H1 (cell line): ENCODE measurements at regions not wholly inside any gene's neighbourhood (a gene's known extent, or its start where the extent isn't known, plus 50 kb on each side); places are given as distances from the start of the nearest gene placed in this dataset.

Experiments used
- CTCF ChIA-PET: fragments of 300-600 bp; sonication (Branson Sonifier 250); formaldehyde crosslinking; loops from one replicate; lab custom pipeline; 2021; ENCODE audit not compliant: partially characterized antibody; lab: Charles Lee
- POLR2A ChIA-PET: fragments of 300-600 bp; sonication (Branson Sonifier 250); formaldehyde crosslinking; loops from one replicate; lab custom pipeline; 2021; ENCODE audit warnings: inconsistent platforms; ENCODE audit not compliant: partially characterized antibody; lab: Charles Lee
- DNase-seq, 2 experiments: peaks; one replicate each; pipeline versions ENCODE4 v3.0.0 to v3.0.0-alpha.2; 2010 to 2022; ENCODE audit warnings: low spot score in 2 of 2, low read depth in 1 of 2, mixed read lengths in 1 of 2
- FAIRE-seq: peaks from 2 replicates; lab custom pipeline; 2011; peaks lifted over from hg19 to GRCh38; lab: Jason Lieb, UNC
- H2AFZ ChIP-seq: 2 replicates; pipeline ENCODE4 v1.8.1; 2012; ENCODE audit warnings: low read length, inconsistent platforms
- H2AK5ac ChIP-seq: 2 replicates; pipeline ENCODE4 v1.6.1; 2013; ENCODE audit warnings: low read depth, low read length
- H2BK120ac ChIP-seq: replicated peaks from 2 replicates; pipeline ENCODE3; 2013; ENCODE audit warnings: low read depth, low read length, inconsistent platforms
- H2BK12ac ChIP-seq: 2 replicates; pipeline ENCODE4 v1.6.1; 2013; ENCODE audit warnings: low read depth, low read length
- H2BK15ac ChIP-seq: 2 replicates; pipeline ENCODE4 v1.6.1; 2013; ENCODE audit warnings: low read length
- H2BK20ac ChIP-seq: 2 replicates; pipeline ENCODE4 v1.6.1; 2013; ENCODE audit warnings: low read length
- H2BK5ac ChIP-seq: 2 replicates; pipeline ENCODE4 v1.6.1; 2013; ENCODE audit warnings: low read depth, low read length
- H3K14ac ChIP-seq: 2 replicates; pipeline ENCODE4 v1.6.1; 2013; ENCODE audit warnings: inconsistent platforms; ENCODE audit not compliant: insufficient read length
- H3K18ac ChIP-seq: 2 replicates; pipeline ENCODE4 v1.6.1; 2013; ENCODE audit warnings: low read length; ENCODE audit errors: extremely low read depth
- H3K23ac ChIP-seq: 2 replicates; pipeline ENCODE4 v1.6.1; 2013; ENCODE audit warnings: inconsistent platforms; ENCODE audit not compliant: insufficient read length
- H3K23me2 ChIP-seq: 2 replicates; pipeline ENCODE4 v1.6.1; 2013; ENCODE audit warnings: low read depth, low read length
- H3K27ac ChIP-seq: 2 replicates; pipeline ENCODE4 v1.6.1; 2011; ENCODE audit warnings: low read depth, low read length, inconsistent platforms
- H3K27me3 ChIP-seq, 4 experiments: replicated peaks in 1 of 4; 1 replicate in 1 of 4; 2 replicates in 3 of 4; pipeline versions ENCODE4 v1.6.1 to v1.8.1; 2011 to 2013; ENCODE audit warnings: low read length in 3 of 4, mild to moderate bottlenecking in 3 of 4, inconsistent platforms in 2 of 4, mixed read lengths in 2 of 4, moderate library complexity in 1 of 4; ENCODE audit not compliant: control insufficient read depth in 3 of 4, insufficient read depth in 3 of 4; ENCODE audit errors: extremely low read depth in 1 of 4
- H3K36me3 ChIP-seq, 4 experiments: 2 replicates each; pipeline versions ENCODE4 v1.6.1 to v1.8.1; 2011 to 2013; ENCODE audit warnings: mild to moderate bottlenecking in 4 of 4, low read length in 3 of 4, moderate library complexity in 2 of 4, control low read depth in 1 of 4, inconsistent platforms in 1 of 4; ENCODE audit not compliant: insufficient read depth in 4 of 4, control insufficient read depth in 2 of 4
- H3K4ac ChIP-seq: replicated peaks from 2 replicates; pipeline ENCODE3; 2013; ENCODE audit warnings: low read length, low read depth, mixed read lengths, inconsistent platforms; ENCODE audit not compliant: insufficient read length
- H3K4me1 ChIP-seq, 4 experiments: replicated peaks in 1 of 4; 1 replicate in 1 of 4; 2 replicates in 3 of 4; pipeline versions ENCODE4 v1.6.1 to v1.8.1; 2011 to 2013; ENCODE audit warnings: low read length in 3 of 4, inconsistent platforms in 2 of 4, mixed read lengths in 1 of 4; ENCODE audit not compliant: insufficient read depth in 4 of 4, control insufficient read depth in 3 of 4
- H3K4me2 ChIP-seq, 2 experiments: 2 replicates each; pipeline versions ENCODE4 v1.6.1 to v1.8.1; 2011 to 2013; ENCODE audit warnings: low read depth in 2 of 2, low read length in 2 of 2, control low read depth in 1 of 2, inconsistent platforms in 1 of 2, mild to moderate bottlenecking in 1 of 2; ENCODE audit not compliant: insufficient read depth in 1 of 2
- H3K4me3 ChIP-seq, 4 experiments: fragments of 200-600, 300-600 bp in 1 of 4; sonication (generic), shearing (Covaris generic), sonication (Bioruptor Twin) in 1 of 4; 2 replicates each; pipeline versions ENCODE4 v1.5.1 to v1.8.1; 2011 to 2016; ENCODE audit warnings: low read length in 4 of 4, low read depth in 3 of 4, control low read depth in 2 of 4, inconsistent platforms in 2 of 4, mild to moderate bottlenecking in 2 of 4, mixed read lengths in 1 of 4, moderate library complexity in 1 of 4; ENCODE audit not compliant: insufficient read depth in 2 of 4; ENCODE audit errors: extremely low read depth in 1 of 4
- H3K56ac ChIP-seq: replicated peaks from 2 replicates; pipeline ENCODE3; 2013; ENCODE audit warnings: low read depth, mild to moderate bottlenecking, mixed read lengths, low read length, inconsistent platforms; ENCODE audit not compliant: insufficient read length
- H3K79me1 ChIP-seq: 2 replicates; pipeline ENCODE4 v1.6.1; 2013; ENCODE audit warnings: low read depth, low read length, control low read depth
- H3K79me2 ChIP-seq, 2 experiments: 2 replicates each; pipeline versions ENCODE4 v1.6.1 to v1.8.1; 2012 to 2013; ENCODE audit warnings: low read length in 2 of 2, mild to moderate bottlenecking in 2 of 2, inconsistent platforms in 1 of 2; ENCODE audit not compliant: insufficient read depth in 2 of 2, control insufficient read depth in 1 of 2
- H3K9ac ChIP-seq, 4 experiments: replicated peaks in 1 of 4; 1 replicate in 1 of 4; 2 replicates in 3 of 4; pipeline versions ENCODE4 v1.6.1 to v1.8.1; 2011 to 2013; ENCODE audit warnings: low read depth in 3 of 4, low read length in 3 of 4, control low read depth in 2 of 4, mild to moderate bottlenecking in 2 of 4, moderate library complexity in 2 of 4, inconsistent platforms in 1 of 4; ENCODE audit errors: extremely low read depth in 1 of 4
- H3K9me3 ChIP-seq, 2 experiments: 2 replicates each; pipeline versions ENCODE4 v1.6.1 to v1.8.1; 2012 to 2013; ENCODE audit warnings: mild to moderate bottlenecking in 2 of 2, moderate library complexity in 2 of 2, control low read depth in 1 of 2, inconsistent platforms in 1 of 2, low read depth in 1 of 2, low read length in 1 of 2, mixed read lengths in 1 of 2; ENCODE audit not compliant: insufficient read depth in 2 of 2
- H4K20me1 ChIP-seq, 2 experiments: replicated peaks in 1 of 2; 2 replicates each; pipeline versions ENCODE3 to v1.8.1; 2011 to 2013; ENCODE audit warnings: inconsistent platforms in 2 of 2, low read length in 2 of 2, mild to moderate bottlenecking in 1 of 2; ENCODE audit not compliant: insufficient read depth in 2 of 2, control insufficient read depth in 1 of 2
- H4K5ac ChIP-seq: 2 replicates; pipeline ENCODE4 v1.6.1; 2013; ENCODE audit warnings: low read length, low read depth, mixed read lengths, inconsistent platforms; ENCODE audit not compliant: insufficient read length
- H4K8ac ChIP-seq: 2 replicates; pipeline ENCODE4 v1.8.0; 2013; ENCODE audit warnings: mild to moderate bottlenecking, moderate library complexity, low read length, inconsistent platforms; ENCODE audit not compliant: insufficient read depth; ENCODE audit errors: extremely low read depth
- H4K91ac ChIP-seq: replicated peaks from 2 replicates; pipeline ENCODE3; 2013; ENCODE audit warnings: low read length, mixed read lengths, inconsistent platforms; ENCODE audit not compliant: insufficient read length
- ASH2L ChIP-seq: fragments of 200-600, 300-600 bp; sonication (generic); IDR thresholded peaks from one replicate; pipeline ENCODE4 v1.7.1; 2017; ENCODE audit warnings: low read length
- CBX5 ChIP-seq: fragments of 300-800, 300-1000 bp; sonication (generic); IDR thresholded peaks from 2 replicates; pipeline ENCODE4 v1.7.1; 2016; ENCODE audit warnings: antibody characterized with exemption, low read length, low read depth
- CBX8 ChIP-seq: fragments of 300-800, 300-1000 bp; sonication (generic); IDR thresholded peaks from 2 replicates; pipeline ENCODE4 v1.7.1; 2016; ENCODE audit warnings: low read depth, low read length, borderline replicate concordance
- CREB1 ChIP-seq: IDR thresholded peaks from 2 replicates; pipeline ENCODE4 v1.6.1; 2012; ENCODE audit warnings: inconsistent platforms
- HDAC6 ChIP-seq: IDR thresholded peaks from one replicate; pipeline ENCODE4 v1.7.1; 2012; ENCODE audit warnings: low read depth, mild to moderate bottlenecking, inconsistent platforms, low read length, moderate library complexity
- MAFK ChIP-seq: IDR thresholded peaks from 2 replicates; pipeline ENCODE4 v1.6.1; 2012; ENCODE audit warnings: low read depth, mild to moderate bottlenecking, improper control_type of control experiment, low read length
- SAP30 ChIP-seq: fragments of 300-600 bp; sonication (generic); IDR thresholded peaks from 2 replicates; pipeline ENCODE4 v1.7.1; 2012; ENCODE audit warnings: low read length, moderate library complexity, mild to moderate bottlenecking, inconsistent platforms; ENCODE audit not compliant: insufficient read depth, insufficient replicate concordance
- TAF7 ChIP-seq: optimal IDR thresholded peaks from 2 replicates; pipeline ENCODE3; 2011; ENCODE audit warnings: low read depth, mild to moderate bottlenecking, inconsistent platforms, low read length, moderate library complexity, borderline replicate concordance
- WGBS, 2 experiments: shearing (Covaris generic) in 1 of 2; methylation state at CpG; one replicate each; pipeline versions ENCODE4 v1.1.6 to v1.1.7; 2013 to 2015; ENCODE audit warnings: low lambda C conversion rate in 2 of 2, mixed read lengths in 2 of 2, inconsistent platforms in 1 of 2, low coverage in 1 of 2, missing lambda C conversion rate in 1 of 2; ENCODE audit not compliant: insufficient replicate concordance in 2 of 2, insufficient coverage in 1 of 2, insufficient read length in 1 of 2; ENCODE audit errors: extremely low coverage in 1 of 2, missing lambda C conversion rate in 1 of 2; 5-methylcytosine and 5-hydroxymethylcytosine counted together

DNA sequence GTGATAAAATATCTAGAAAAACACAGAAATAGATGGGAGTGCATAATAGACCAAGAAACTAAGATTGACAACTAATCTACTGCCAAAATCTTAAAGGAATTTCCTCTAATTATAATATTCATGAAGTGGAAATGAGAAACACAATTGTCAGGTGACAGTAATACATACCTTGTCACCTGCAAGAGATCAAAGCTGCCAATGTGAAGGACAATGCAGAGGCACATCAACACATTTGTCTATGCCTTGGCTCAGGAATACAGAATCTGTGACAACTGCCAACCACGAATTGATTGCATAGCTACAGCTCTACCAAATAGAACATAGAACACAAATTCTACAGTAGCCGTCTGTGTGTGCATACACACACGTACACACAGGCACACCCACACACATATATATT lies 295.7 kb downstream of the PPARGC1A start:
- Histone ChIP-seq H3K4me1 (no peaks in the 10 kb centered on the region), H3K79me1 (no peaks in the 10 kb centered on the region), H3K9ac (no peak overlapping the region), H3K14ac (no peak overlapping the region), H3K4me2 (no peak overlapping the region), H2BK15ac (no peak overlapping the region), H3K27ac (no peak overlapping the region), H3K23ac (no peak overlapping the region), H2BK120ac (no peak overlapping the region), H3K23me2 (no peaks in the 10 kb centered on the region), H4K20me1 (no peaks in the 10 kb centered on the region), H4K8ac (no peak overlapping the region), H3K27me3 (no peaks in the 10 kb centered on the region), H4K5ac (no peak overlapping the region), H3K36me3 (no peaks in the 10 kb centered on the region; a peak in 1 of 8 replicates), H4K91ac (no peak overlapping the region), H3K4me3 (no peak overlapping the region), H3K9me3 (peaks cover 9 to 17% of the 10 kb centered on the region in 2 experiments), H3K4ac (no peak overlapping the region), H2AK5ac (no peak overlapping the region), H2AFZ (no peak overlapping the region), H2BK20ac (no peak overlapping the region), H3K79me2 (no peaks in the 10 kb centered on the region), H3K18ac (no peak overlapping the region), H2BK5ac (no peak overlapping the region), H3K56ac (no peak overlapping the region), H2BK12ac (no peak overlapping the region)
- WGBS, 2 experiments: 72% methylated on average over 3 of the region's 3 CpGs; no CpG with 5 or more reads in 1 of the 2 experiments
- ChIA-PET POLR2A (no interaction called here), CTCF (no interaction called here)
- no peak for FAIRE-seq
- TF ChIP-seq HDAC6: no peak
- TF ChIP-seq TAF7: no peak
- TF ChIP-seq MAFK: no peak
- no peak for TF ChIP-seq ASH2L
- TF ChIP-seq SAP30: no peak
- TF ChIP-seq CBX8: no peak
- no peak for TF ChIP-seq CREB1
- no peak for TF ChIP-seq CBX5
- no peak for DNase-seq
